Kidney (tissue), 13 donors: ENCODE measurements at regions not wholly inside any gene's neighbourhood (a gene's known extent, or its start where the extent isn't known, plus 50 kb on each side); places are given as distances from the start of the nearest gene placed in this dataset.

ENCODE experiments used
- DNase-seq, 5 donors: peaks; one replicate each; pipeline ENCODE4 v3.0.0-alpha.2; 2013 to 2020
- FAIRE-seq: peaks from 2 replicates; lab custom pipeline; 2012; peaks lifted over from hg19 to GRCh38; lab: Jason Lieb, UNC
- H3K27ac ChIP-seq, 2 donors: one replicate each; pipeline ENCODE4 v1.7.0; 2013; ENCODE audit warnings: low read depth in 2 of 2, low read length in 2 of 2, inconsistent platforms in 1 of 2
- H3K27me3 ChIP-seq: one replicate; pipeline ENCODE4 v1.7.1; 2013; ENCODE audit warnings: low read length, inconsistent platforms; ENCODE audit not compliant: control insufficient read depth, insufficient read depth
- H3K36me3 ChIP-seq, 3 donors: one replicate each; pipeline versions ENCODE4 v1.7.0 to v1.7.1; 2013; ENCODE audit warnings: low read length in 3 of 3, control low read depth in 1 of 3, inconsistent platforms in 1 of 3; ENCODE audit not compliant: insufficient read depth in 3 of 3, control insufficient read depth in 2 of 3
- H3K4me1 ChIP-seq, 3 donors: one replicate each; pipeline versions ENCODE4 v1.7.0 to v1.7.1; 2013; ENCODE audit warnings: low read length in 3 of 3, inconsistent platforms in 1 of 3, low read depth in 1 of 3; ENCODE audit not compliant: control insufficient read depth in 2 of 3, insufficient read depth in 2 of 3
- H3K4me3 ChIP-seq, 3 donors: one replicate each; pipeline versions ENCODE4 v1.7.0 to v1.8.1; 2013; ENCODE audit warnings: low read length in 3 of 3, control low read depth in 1 of 3, inconsistent platforms in 1 of 3
- H3K9ac ChIP-seq, 3 donors: one replicate each; pipeline versions ENCODE4 v1.7.0 to v1.7.1; 2013; ENCODE audit warnings: low read length in 3 of 3, control low read depth in 1 of 3, inconsistent platforms in 1 of 3
- H3K9me3 ChIP-seq, 3 donors: one replicate each; pipeline versions ENCODE4 v1.7.0 to v1.7.1; 2013; ENCODE audit warnings: low read length in 3 of 3, control low read depth in 1 of 3, inconsistent platforms in 1 of 3; ENCODE audit not compliant: control insufficient read depth in 2 of 3, insufficient read depth in 1 of 3
- CTCF ChIP-seq: IDR thresholded peaks from 3 replicates; pipeline ENCODE4 v1.5.1; 2012; ENCODE audit warnings: mild to moderate bottlenecking, moderate library complexity, borderline replicate concordance; ENCODE audit not compliant: insufficient read depth; ENCODE audit errors: extremely low read depth
- intact Hi-C: fragments of 100-400 bp; cut with DNase I; formaldehyde crosslinking; loops from one replicate; pipeline ENCODE4 v1.11.1; 2022
- donor health status: control.
- donor health status: control.
- donor health status: control.
- donor health status: control.
- donor health status: control.
- donor health status: DM: yes; HTN: yes; CAD: no.
- donor health status: Normal renal cell carcinoma (clear cell type).

- intact Hi-C loops = no loop called here
- FAIRE-seq (no peak), DNase-seq (no peak)
- H3K27ac ChIP-seq = no peak overlapping the region
- no peaks in the 10 kb centered on the region for H3K36me3 ChIP-seq
- no peak overlapping the region for H3K9ac ChIP-seq
- H3K9me3 ChIP-seq = peaks cover 0 to 13% (median 0%) of the 10 kb centered on the region in 3 donors
- no peak overlapping the region for H3K4me3 ChIP-seq
- no peaks in the 10 kb centered on the region for H3K27me3 ChIP-seq
- TF ChIP-seq CTCF = no peak
- no peaks in the 10 kb centered on the region for H3K4me1 ChIP-seq
Observed at GRCh38 chr2:62283147-62283546, 87.2 kb downstream of the B3GNT2 start.

- intact Hi-C loops = no loop called here
- DNase-seq (no peak), FAIRE-seq (no peak)
- Histone ChIP-seq H3K36me3 (no peaks in the 10 kb centered on the region), H3K4me1 (no peaks in the 10 kb centered on the region), H3K27me3 (no peaks in the 10 kb centered on the region), H3K9me3 (peaks cover 0 to 20% (median 2%) of the 10 kb centered on the region in 3 donors), H3K4me3 (no peak overlapping the region), H3K27ac (no peak overlapping the region), H3K9ac (no peak overlapping the region)
- no peak for TF ChIP-seq CTCF
Observed at GRCh38 chr2:62281663-62282062, 85.7 kb downstream of the B3GNT2 start.

DNA sequence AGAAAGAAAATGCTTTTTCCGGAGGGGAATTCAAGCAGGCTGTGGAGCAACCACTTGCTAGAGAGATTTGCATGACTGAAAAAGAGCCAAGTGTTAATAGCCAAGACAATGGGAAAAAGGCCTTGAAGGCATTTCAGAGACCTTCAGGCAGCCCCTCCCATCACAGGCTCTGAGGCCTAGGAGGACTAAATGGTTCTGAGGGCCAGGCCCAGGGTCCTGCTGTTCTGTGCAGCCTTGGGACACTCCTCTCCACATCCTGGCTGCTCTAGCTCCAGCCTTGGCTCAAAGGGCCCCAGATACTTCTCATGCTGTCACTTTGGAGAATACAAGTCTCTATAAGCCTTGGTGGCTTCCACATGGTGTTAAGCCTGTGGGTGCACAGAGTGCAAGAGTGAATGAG, 81.8 kb downstream of the B3GNT2 start:
- no peak overlapping the region for H3K27ac ChIP-seq
- no peaks in the 10 kb centered on the region for H3K4me1 ChIP-seq
- H3K4me3 ChIP-seq = no peak overlapping the region
- intact Hi-C loops = no loop called here
- H3K9ac ChIP-seq = no peak overlapping the region
- peaks cover 0 to 8% (median 2%) of the 10 kb centered on the region in 3 donors for H3K9me3 ChIP-seq
- no peak for FAIRE-seq
- H3K27me3 ChIP-seq = no peaks in the 10 kb centered on the region
- no peak for DNase-seq
- H3K36me3 ChIP-seq = no peaks in the 10 kb centered on the region
- no peak for TF ChIP-seq CTCF
